Spleen (tissue), 11 donors: ENCODE measurements at regions not wholly inside any gene's neighbourhood (a gene's known extent, or its start where the extent isn't known, plus 50 kb on each side); places are given as distances from the start of the nearest gene placed in this dataset.

Experiments
- DNase-seq: peaks from one replicate; pipeline ENCODE4 v3.0.0-alpha.2; 2020
- H3K27ac ChIP-seq, 8 donors: fragments of 200-600 bp; sonication (generic) in 7 of 8; 1 replicate in 4 of 8; 2 replicates in 4 of 8; pipeline versions ENCODE4 v1.5.0 to v1.8.0; 2016 to 2021; ENCODE audit warnings: inconsistent platforms in 4 of 8, mild to moderate bottlenecking in 4 of 8, moderate library complexity in 1 of 8
- H3K27me3 ChIP-seq, 7 donors: fragments of 200-600 bp; sonication (generic) in 6 of 7; replicated peaks in 1 of 7; 1 replicate in 4 of 7; 2 replicates in 3 of 7; pipeline versions ENCODE4 v1.5.0 to v1.8.0; 2016 to 2021; ENCODE audit warnings: inconsistent platforms in 3 of 7, mild to moderate bottlenecking in 1 of 7
- H3K36me3 ChIP-seq, 6 donors: fragments of 200-600 bp; sonication (generic) in 5 of 6; 1 replicate in 4 of 6; 2 replicates in 2 of 6; pipeline versions ENCODE4 v1.5.0 to v1.8.0; 2016 to 2021; ENCODE audit warnings: inconsistent platforms in 2 of 6
- H3K4me1 ChIP-seq, 6 donors: fragments of 200-600 bp; sonication (generic) in 5 of 6; 1 replicate in 3 of 6; 2 replicates in 3 of 6; pipeline versions ENCODE4 v1.5.0 to v1.8.0; 2016 to 2021; ENCODE audit warnings: inconsistent platforms in 3 of 6
- H3K4me3 ChIP-seq, 8 donors: fragments of 200-600 bp; sonication (generic) in 7 of 8; 1 replicate in 4 of 8; 2 replicates in 4 of 8; pipeline versions ENCODE4 v1.5.0 to v1.8.0; 2016 to 2021; ENCODE audit warnings: inconsistent platforms in 4 of 8, mild to moderate bottlenecking in 4 of 8, moderate library complexity in 2 of 8
- H3K9me3 ChIP-seq, 8 donors: fragments of 200-600 bp; sonication (generic) in 7 of 8; 1 replicate in 4 of 8; 2 replicates in 4 of 8; pipeline versions ENCODE4 v1.5.0 to v1.8.0; 2016 to 2021; ENCODE audit warnings: inconsistent platforms in 4 of 8
- POLR2A ChIP-seq, 3 donors: fragments of 450-650 bp; IDR thresholded peaks; one replicate each; pipeline ENCODE4 v1.5.1; 2017; ENCODE audit warnings: antibody characterized with exemption in 3 of 3, mild to moderate bottlenecking in 1 of 3
- POLR2AphosphoS5 ChIP-seq, 3 donors: sonication (generic); formaldehyde crosslinking; IDR thresholded peaks; one replicate each; pipeline ENCODE4 v1.5.1; 2017; ENCODE audit warnings: antibody characterized with exemption in 3 of 3
- WGBS, 5 donors: extraction: QIAGEN DNeasy Blood & Tissue Kit in 3 of 5; methylation state at CpG; one replicate each; pipeline versions ENCODE4 v1.1.5 to v1.1.7; 2013 to 2018; 5-methylcytosine and 5-hydroxymethylcytosine counted together
- intact Hi-C: fragments of 100-400 bp; cut with DNase I; formaldehyde crosslinking; loops from one replicate; pipeline ENCODE4 v1.15.0; 2023; ENCODE audit warnings: low total_unique reads
- TF ChIP-seq, protein P1 (sequence below), 11 experiments: fragments of 200-600 bp in 7 of 11; fragments of 450-650 bp in 4 of 11; sonication (generic) in 4 of 11; IDR thresholded peaks in 8 of 11; conservative IDR thresholded peaks in 3 of 11; 1 replicate in 7 of 11; 2 replicates in 4 of 11; pipeline versions ENCODE4 v1.4.0 to v1.8.0; 2016 to 2021; ENCODE audit warnings: antibody characterized with exemption in 11 of 11, inconsistent platforms in 4 of 11, mild to moderate bottlenecking in 1 of 11
- donor health status: healthy with polysubstance abuse.
- donor health status: DM: no; HTN: no; CAD: no; lungs with moderate emphysema.
- donor health status: DM: no; HTN: no; CAD: no.
- donor health status: Bipolar disorder and iron deficiency.
- donor health status: healthy.
- donor health status: DM: no; HTN: no; CAD: no.
- donor health status: DM: yes; HTN: yes; CAD: no.

DNA sequence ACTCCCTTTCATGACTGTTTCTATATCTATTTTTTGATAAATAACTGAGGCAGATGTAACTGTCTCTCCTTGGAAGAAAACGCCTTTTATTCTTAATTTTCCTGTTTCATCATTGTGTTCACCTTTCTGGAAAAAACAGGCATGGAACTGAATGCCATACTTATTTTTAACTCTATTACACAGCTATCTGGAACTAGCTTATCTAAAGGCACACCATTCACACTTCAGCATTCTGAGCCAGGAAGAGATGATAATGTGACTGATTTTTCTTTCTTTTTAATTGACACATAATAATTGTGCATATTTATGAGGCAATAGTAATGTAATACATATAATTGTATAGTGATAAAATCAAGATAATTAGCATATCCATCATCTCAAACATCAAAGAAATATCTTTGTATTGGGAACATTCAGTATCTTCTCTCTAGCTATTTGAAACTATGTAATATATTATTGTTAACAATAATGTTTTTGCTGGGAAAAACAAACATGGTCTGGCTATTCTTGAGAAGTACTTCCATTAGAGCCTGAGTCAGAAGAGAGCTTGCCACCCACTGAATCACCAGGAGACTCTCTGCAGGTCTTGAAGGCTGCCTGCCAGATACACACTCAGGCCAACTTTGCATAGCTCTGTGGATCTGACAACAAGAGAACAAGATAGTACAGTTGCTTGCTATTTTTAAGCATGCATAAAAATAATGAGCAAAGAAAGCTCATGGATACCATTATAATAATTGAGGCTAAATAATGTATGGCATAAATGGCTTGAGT is 501.0 kb upstream of the EDIL3 start:
- no peak overlapping the region for H3K4me3 ChIP-seq
- 60 to 76% (median 72%) methylated on average over 1 of the region's 1 CpG for WGBS, 5 donors
- DNase-seq, result no peak
- intact Hi-C loops, result no loop called here
- no peak overlapping the region for H3K27ac ChIP-seq
- TF ChIP-seq POLR2A (IDR thresholded peaks at IDR 0.05) (no peak), POLR2AphosphoS5 (IDR thresholded peaks at IDR 0.05) (no peak)
- TF ChIP-seq, protein P1, sequence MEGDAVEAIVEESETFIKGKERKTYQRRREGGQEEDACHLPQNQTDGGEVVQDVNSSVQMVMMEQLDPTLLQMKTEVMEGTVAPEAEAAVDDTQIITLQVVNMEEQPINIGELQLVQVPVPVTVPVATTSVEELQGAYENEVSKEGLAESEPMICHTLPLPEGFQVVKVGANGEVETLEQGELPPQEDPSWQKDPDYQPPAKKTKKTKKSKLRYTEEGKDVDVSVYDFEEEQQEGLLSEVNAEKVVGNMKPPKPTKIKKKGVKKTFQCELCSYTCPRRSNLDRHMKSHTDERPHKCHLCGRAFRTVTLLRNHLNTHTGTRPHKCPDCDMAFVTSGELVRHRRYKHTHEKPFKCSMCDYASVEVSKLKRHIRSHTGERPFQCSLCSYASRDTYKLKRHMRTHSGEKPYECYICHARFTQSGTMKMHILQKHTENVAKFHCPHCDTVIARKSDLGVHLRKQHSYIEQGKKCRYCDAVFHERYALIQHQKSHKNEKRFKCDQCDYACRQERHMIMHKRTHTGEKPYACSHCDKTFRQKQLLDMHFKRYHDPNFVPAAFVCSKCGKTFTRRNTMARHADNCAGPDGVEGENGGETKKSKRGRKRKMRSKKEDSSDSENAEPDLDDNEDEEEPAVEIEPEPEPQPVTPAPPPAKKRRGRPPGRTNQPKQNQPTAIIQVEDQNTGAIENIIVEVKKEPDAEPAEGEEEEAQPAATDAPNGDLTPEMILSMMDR (IDR thresholded peaks at IDR 0.05 in 8 of 11, conservative IDR thresholded peaks at IDR 0.05 in 3 of 11), result no peak
- no peaks in the 10 kb centered on the region for H3K27me3 ChIP-seq
- peaks cover 0 to 6% (median 2%) of the 10 kb centered on the region in 8 donors for H3K9me3 ChIP-seq
- H3K4me1 ChIP-seq, result no peaks in the 10 kb centered on the region
- H3K36me3 ChIP-seq, result no peaks in the 10 kb centered on the region

DNA sequence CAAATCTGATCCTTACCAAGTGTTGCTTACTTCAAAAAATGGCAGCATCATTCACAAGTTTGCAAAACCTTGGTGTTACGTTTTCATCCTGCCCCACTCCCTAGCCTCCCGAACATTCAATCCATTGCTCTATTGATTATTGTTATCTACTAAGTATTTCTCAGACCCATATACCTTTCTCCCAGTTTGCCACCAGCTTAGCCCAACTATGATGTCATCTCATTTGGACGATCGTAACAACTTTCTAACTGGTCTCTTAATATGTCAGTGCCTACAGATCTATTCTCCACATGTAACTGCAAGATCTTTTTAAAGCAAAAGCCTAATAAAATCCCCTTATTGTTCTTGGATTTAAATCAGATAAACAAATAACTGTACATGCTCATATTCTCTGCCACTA is 497.1 kb upstream of the EDIL3 start:
- no peaks in the 10 kb centered on the region for H3K27me3 ChIP-seq
- TF ChIP-seq POLR2A (IDR thresholded peaks at IDR 0.05), result no peak
- no peak for TF ChIP-seq POLR2AphosphoS5 (IDR thresholded peaks at IDR 0.05)
- TF ChIP-seq, protein P1 (IDR thresholded peaks at IDR 0.05 in 8 of 11, conservative IDR thresholded peaks at IDR 0.05 in 3 of 11), result no peak
- H3K4me3 ChIP-seq, result no peak overlapping the region
- 74 to 92% (median 82%) methylated on average over 4 of the region's 4 CpGs for WGBS, 5 donors
- H3K4me1 ChIP-seq, result no peaks in the 10 kb centered on the region
- intact Hi-C loops, result no loop called here
- DNase-seq, result no peak
- H3K36me3 ChIP-seq, result no peaks in the 10 kb centered on the region
- no peaks in the 10 kb centered on the region for H3K9me3 ChIP-seq
- no peak overlapping the region for H3K27ac ChIP-seq

DNA sequence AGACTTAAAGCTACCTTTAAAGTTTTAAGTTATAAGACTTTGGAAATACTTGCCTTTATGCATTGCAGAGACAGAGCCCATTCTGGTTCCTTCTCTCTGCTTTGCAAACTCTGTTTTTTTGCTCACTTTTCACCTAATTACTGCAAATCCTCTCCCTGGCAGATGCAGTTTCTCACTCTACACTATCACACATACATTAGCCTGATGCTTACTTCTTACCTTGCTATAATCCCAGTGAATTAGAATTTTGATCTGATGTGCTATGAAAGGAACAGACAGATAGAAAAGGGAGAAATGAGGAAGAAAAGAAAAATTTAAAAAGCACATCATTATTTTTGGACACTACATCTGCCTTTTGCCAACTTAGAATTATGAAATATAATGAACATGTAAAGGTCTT is 489.5 kb upstream of the EDIL3 start:
- TF ChIP-seq, protein P1 (IDR thresholded peaks at IDR 0.05 in 8 of 11, conservative IDR thresholded peaks at IDR 0.05 in 3 of 11), result no peak
- no peak for TF ChIP-seq POLR2A (IDR thresholded peaks at IDR 0.05)
- TF ChIP-seq POLR2AphosphoS5 (IDR thresholded peaks at IDR 0.05), result no peak
- H3K36me3 ChIP-seq, result no peaks in the 10 kb centered on the region
- no peak for DNase-seq
- no peak overlapping the region for H3K27ac ChIP-seq
- H3K4me1 ChIP-seq, result no peaks in the 10 kb centered on the region
- intact Hi-C loops, result no loop called here
- no peak overlapping the region for H3K4me3 ChIP-seq
- peaks cover 0 to 4% (median 0%) of the 10 kb centered on the region in 8 donors for H3K9me3 ChIP-seq
- no peaks in the 10 kb centered on the region for H3K27me3 ChIP-seq

DNA sequence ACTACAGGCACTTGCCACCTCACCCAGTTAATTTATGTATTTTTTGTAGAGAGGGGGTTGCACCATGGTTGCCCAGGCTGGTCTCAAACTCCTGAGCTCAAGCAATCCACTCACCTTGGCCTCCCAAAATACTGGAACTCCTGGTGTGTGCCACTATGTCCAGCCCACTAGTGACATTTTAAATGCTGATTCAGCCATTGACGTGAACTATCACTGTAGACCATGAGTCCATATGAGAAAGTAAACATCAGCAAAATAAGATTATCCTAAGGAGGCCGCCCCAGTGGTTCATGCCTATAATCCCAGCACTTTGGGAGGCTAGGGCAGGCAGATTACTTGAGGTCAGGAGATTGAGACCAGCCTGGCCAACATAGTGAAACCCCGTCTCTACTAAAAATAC is 488.1 kb upstream of the EDIL3 start:
- peaks cover 0 to 4% (median 0%) of the 10 kb centered on the region in 8 donors for H3K9me3 ChIP-seq
- DNase-seq, result no peak
- no peaks in the 10 kb centered on the region for H3K27me3 ChIP-seq
- WGBS, 5 donors, result 45 to 78% (median 72%) methylated on average over 3 of the region's 3 CpGs
- no peaks in the 10 kb centered on the region for H3K36me3 ChIP-seq
- intact Hi-C loops, result no loop called here
- H3K27ac ChIP-seq, result no peak overlapping the region
- H3K4me1 ChIP-seq, result no peaks in the 10 kb centered on the region
- no peak overlapping the region for H3K4me3 ChIP-seq
- TF ChIP-seq POLR2A (IDR thresholded peaks at IDR 0.05) (no peak), POLR2AphosphoS5 (IDR thresholded peaks at IDR 0.05) (no peak)
- TF ChIP-seq, protein P1 (IDR thresholded peaks at IDR 0.05 in 8 of 11, conservative IDR thresholded peaks at IDR 0.05 in 3 of 11), result no peak
